Testis (tissue), 2 donors: ENCODE measurements at regions not wholly inside any gene's neighbourhood (a gene's known extent, or its start where the extent isn't known, plus 50 kb on each side); places are given as distances from the start of the nearest gene placed in this dataset.

Experiments used
- POLR2A ChIP-seq: fragments of 450-650 bp; IDR thresholded peaks from one replicate; pipeline ENCODE4 v1.6.1; 2017; ENCODE audit warnings: antibody characterized with exemption, mild to moderate bottlenecking, moderate library complexity
- TF ChIP-seq, protein P1 (sequence below), 3 experiments: fragments of 450-650 bp in 2 of 3; fragments of 200-600 bp in 1 of 3; sonication (generic) in 1 of 3; IDR thresholded peaks; one replicate each; pipeline ENCODE4 v1.5.1; 2016 to 2019; ENCODE audit warnings: antibody characterized with exemption in 3 of 3, mild to moderate bottlenecking in 2 of 3, moderate library complexity in 1 of 3

DNA sequence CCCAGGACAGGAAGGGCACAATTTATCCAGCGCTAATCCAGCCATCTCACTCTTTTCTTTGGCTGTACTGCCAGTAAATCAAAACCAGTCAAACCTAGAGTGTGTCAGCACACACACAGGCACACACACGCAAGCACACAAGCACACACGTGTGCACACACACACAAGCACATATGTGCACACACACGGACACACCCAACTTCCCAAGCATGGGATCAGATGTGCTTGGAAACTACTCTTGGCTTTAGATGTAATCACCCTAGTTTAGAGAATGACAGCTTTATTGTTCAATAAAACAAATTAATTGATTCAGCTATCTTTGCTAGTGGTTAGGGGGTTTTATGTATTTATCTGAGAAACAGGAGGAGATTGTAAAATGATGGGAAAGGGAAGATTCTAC is 615.0 kb upstream of the MKI67 start:
- TF ChIP-seq, protein P1, sequence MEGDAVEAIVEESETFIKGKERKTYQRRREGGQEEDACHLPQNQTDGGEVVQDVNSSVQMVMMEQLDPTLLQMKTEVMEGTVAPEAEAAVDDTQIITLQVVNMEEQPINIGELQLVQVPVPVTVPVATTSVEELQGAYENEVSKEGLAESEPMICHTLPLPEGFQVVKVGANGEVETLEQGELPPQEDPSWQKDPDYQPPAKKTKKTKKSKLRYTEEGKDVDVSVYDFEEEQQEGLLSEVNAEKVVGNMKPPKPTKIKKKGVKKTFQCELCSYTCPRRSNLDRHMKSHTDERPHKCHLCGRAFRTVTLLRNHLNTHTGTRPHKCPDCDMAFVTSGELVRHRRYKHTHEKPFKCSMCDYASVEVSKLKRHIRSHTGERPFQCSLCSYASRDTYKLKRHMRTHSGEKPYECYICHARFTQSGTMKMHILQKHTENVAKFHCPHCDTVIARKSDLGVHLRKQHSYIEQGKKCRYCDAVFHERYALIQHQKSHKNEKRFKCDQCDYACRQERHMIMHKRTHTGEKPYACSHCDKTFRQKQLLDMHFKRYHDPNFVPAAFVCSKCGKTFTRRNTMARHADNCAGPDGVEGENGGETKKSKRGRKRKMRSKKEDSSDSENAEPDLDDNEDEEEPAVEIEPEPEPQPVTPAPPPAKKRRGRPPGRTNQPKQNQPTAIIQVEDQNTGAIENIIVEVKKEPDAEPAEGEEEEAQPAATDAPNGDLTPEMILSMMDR (IDR thresholded peaks at IDR 0.05), result no peak
- TF ChIP-seq POLR2A, result no peak
